Astrocyte of the spinal cord (primary cell): ENCODE measurements at regions not wholly inside any gene's neighbourhood (a gene's known extent, or its start where the extent isn't known, plus 50 kb on each side); places are given as distances from the start of the nearest gene placed in this dataset.

ENCODE experiments used
- DNase-seq: peaks from one replicate; pipeline ENCODE4 v3.0.0; 2011; ENCODE audit warnings: low read depth, low spot score
- H3K4me3 ChIP-seq: 2 replicates; pipeline ENCODE4 v1.5.1; 2011; ENCODE audit warnings: low read depth, mild to moderate bottlenecking, low read length, moderate library complexity
- CTCF ChIP-seq: IDR thresholded peaks from 2 replicates; pipeline ENCODE4 v1.5.1; 2012; ENCODE audit warnings: low read depth, mild to moderate bottlenecking, low read length, inconsistent platforms
- in situ Hi-C: cut with HindIII; loops from 2 replicates; pipeline ENCODE4 v1.10.0; 2017; ENCODE audit warnings: low sequenced_read_pairs

- no peak overlapping the region for H3K4me3 ChIP-seq
- TF ChIP-seq CTCF, result no peak
- in situ Hi-C loops, result no loop called here
- DNase-seq, result peak; percentile 75
Measured at GRCh38 chr3:31165399-31165860, 271.0 kb upstream of the GADL1 start.

- in situ Hi-C loops, result no loop called here
- DNase-seq, result peak; percentile 95
- no peak overlapping the region for H3K4me3 ChIP-seq
- no peak for TF ChIP-seq CTCF
Measured at GRCh38 chr3:31166249-31166885, 271.9 kb upstream of the GADL1 start.

- peak; percentile 17 for DNase-seq
- in situ Hi-C loops, result no loop called here
- no peak overlapping the region for H3K4me3 ChIP-seq
- TF ChIP-seq CTCF, result no peak
Measured at GRCh38 chr3:31167666-31168065, 273.2 kb upstream of the GADL1 start.

GRCh38 chr3:31170932-31171670 lies 276.6 kb upstream of the GADL1 start:
- no peak overlapping the region for H3K4me3 ChIP-seq
- in situ Hi-C loops, result no loop called here
- no peak for TF ChIP-seq CTCF
- peak; percentile 97 for DNase-seq

GRCh38 chr3:31172336-31172735 lies 277.9 kb upstream of the GADL1 start:
- in situ Hi-C loops, result no loop called here
- no peak for TF ChIP-seq CTCF
- no peak for DNase-seq
- H3K4me3 ChIP-seq, result no peak overlapping the region

GRCh38 chr3:31173118-31173718 lies 278.8 kb upstream of the GADL1 start:
- in situ Hi-C loops, result no loop called here
- DNase-seq, result no peak
- no peak overlapping the region for H3K4me3 ChIP-seq
- no peak for TF ChIP-seq CTCF
